MG63 (cell line): ENCODE measurements at regions not wholly inside any gene's neighbourhood (a gene's known extent, or its start where the extent isn't known, plus 50 kb on each side); places are given as distances from the start of the nearest gene placed in this dataset.
A peak's percentile ranks its signal among the peaks of the same experiment; 100 is the strongest.

Experiments
- DNase-seq: peaks from one replicate; pipeline ENCODE4 v3.0.0-alpha.2; 2020
- H3K27me3 ChIP-seq: fragments of 250-450 bp; sonication (Bioruptor Pico); 2 replicates; pipeline ENCODE4 v1.5.1; 2020; ENCODE audit warnings: mild to moderate bottlenecking, moderate library complexity
- H3K36me3 ChIP-seq: fragments of 250-450 bp; sonication (Bioruptor Pico); 2 replicates; pipeline ENCODE4 v1.5.1; 2020; ENCODE audit warnings: mild to moderate bottlenecking, moderate library complexity
- H3K4me3 ChIP-seq: fragments of 250-450 bp; sonication (Bioruptor Pico); 2 replicates; pipeline ENCODE4 v1.5.1; 2020; ENCODE audit warnings: mild to moderate bottlenecking, moderate library complexity
- H3K9me3 ChIP-seq: fragments of 250-450 bp; sonication (Bioruptor Pico); 2 replicates; pipeline ENCODE4 v1.5.1; 2020; ENCODE audit warnings: mild to moderate bottlenecking, moderate library complexity

DNA sequence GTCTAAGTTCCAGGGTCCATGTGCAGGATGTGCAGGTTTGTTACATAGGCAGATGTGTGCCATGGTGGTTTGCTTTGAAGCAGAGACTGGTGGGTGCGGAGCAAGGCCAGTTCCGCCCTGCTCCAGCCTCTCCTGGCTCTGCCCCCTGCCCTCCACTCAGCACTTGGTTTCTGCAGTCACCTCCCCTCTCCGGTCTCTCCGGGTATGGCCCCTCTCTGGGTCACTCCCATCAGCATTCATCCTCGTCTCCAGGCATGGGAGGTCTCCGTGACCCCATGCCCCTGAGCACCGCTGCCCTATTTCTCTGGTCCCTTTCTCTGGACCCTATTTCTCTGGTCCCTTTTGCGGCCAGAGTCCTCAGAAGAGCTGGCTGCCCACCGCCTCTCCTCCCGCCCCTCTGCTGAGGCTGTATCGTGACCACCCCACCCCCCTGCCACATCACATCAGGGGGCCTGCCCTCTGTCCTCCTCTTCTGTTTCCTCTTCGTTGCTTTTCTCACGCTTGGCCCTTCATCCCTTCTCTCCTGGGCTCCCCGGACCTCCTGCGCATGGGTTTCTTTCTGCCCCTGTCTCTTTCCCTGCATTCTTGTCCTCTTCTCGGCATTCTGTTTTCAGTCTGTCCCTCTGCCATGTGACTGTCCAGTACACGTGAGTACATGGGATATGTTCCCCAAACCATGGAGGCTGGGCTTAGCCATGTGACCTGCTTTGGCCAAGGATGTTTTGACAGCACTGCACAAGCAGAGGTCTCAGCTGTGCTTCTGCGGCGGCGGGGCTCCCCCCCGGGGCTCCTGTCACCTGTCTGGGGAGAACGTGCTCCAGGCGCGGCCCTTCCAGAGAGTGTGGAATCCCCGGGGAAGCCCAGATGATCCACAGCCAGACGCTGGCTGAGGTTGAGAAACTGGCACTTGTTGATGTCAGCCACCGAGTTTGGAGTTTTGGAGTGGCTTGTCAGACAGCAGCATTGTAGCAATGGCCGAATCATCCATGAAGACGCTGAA lies 54.4 kb upstream of the C1orf174 start:
- Histone ChIP-seq H3K36me3 (no peaks in the 10 kb centered on the region), H3K9me3 (no peaks in the 10 kb centered on the region), H3K4me3 (no peak overlapping the region), H3K27me3 (no peaks in the 10 kb centered on the region)
- DNase-seq = no peak

DNA sequence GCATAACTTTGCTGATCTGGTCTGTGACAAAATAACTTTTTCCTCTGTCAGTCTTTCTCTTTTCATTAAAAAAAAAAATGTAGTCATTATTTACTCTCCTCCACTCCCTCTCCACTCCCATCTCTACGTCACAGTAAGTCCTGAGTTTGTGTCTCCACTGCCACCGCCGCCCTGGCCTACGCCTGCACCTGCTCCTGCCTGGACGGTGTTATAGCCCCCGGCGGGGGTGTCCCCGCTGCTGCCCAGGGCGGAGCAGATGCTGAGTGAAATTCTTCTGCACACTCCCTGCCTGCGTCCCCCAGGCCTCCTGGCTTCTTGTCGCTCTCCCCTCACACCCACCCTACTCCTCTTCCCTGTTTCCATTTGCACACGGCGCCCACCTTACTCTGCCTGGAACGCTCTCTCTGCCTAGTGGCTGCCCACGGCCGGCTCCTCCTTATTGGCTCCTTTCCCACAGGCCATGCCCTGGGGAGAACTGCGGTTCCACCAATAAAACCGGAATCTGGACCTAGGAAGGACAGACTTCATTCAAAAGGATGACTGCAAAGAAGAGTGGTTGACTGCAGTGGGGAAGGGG lies 55.2 kb upstream of the C1orf174 start:
- H3K4me3 ChIP-seq = no peak overlapping the region
- DNase-seq = no peak
- no peaks in the 10 kb centered on the region for H3K9me3 ChIP-seq
- no peaks in the 10 kb centered on the region for H3K36me3 ChIP-seq
- no peaks in the 10 kb centered on the region for H3K27me3 ChIP-seq

DNA sequence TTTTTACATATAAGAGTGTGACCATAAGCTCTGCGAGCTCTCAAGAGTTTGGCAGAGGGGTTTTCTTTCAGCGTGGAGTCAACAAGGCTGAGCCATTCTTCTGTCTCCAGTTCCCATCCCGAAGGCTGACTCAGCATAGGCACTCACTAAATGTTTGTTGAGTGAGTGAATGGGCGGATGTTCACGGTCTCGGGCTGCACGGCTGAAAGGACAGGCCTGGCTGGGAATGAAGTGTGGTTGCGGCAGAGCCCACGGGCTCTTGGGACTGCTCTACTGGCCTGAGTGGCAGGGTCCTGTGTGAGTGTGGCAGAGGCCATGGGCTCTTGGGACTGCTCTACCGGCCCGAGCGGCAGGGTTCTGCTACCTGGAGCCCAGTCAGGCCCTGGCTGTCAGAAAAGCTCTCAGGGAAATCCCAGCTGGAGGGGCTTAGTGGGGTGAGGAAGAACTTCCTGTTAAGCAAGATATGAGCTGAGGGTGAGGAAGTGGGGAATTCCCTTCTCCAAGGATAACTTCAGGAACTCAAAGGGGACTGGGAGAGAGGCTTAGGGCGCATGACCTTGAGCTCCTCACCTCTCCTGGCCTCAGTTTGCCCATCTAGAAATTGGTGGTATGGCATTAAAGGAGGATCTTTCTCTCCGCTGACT lies 56.6 kb upstream of the C1orf174 start:
- H3K4me3 ChIP-seq = no peak overlapping the region
- H3K27me3 ChIP-seq = no peaks in the 10 kb centered on the region
- DNase-seq = peak; percentile 56
- no peaks in the 10 kb centered on the region for H3K9me3 ChIP-seq
- no peaks in the 10 kb centered on the region for H3K36me3 ChIP-seq

DNA sequence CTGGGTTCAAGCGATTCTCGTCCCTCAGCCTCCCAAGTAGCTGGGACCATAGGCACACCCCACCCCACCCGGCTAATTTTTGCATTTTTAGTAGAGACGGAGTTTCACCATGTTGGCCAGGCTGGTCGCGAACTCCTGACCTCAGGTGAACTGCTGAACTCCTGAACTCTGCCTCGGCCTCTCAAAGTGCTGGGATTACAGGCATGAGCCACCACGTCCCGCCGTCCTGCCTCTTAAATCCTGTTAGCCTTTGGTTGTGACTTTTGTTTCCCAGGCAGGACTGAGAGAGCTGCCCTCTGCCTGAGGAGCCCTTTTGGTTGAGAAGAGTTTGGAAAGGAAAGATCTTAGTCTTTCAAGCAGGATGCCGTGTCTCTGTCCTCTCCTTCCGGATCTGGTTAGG lies 59.3 kb upstream of the C1orf174 start:
- no peaks in the 10 kb centered on the region for H3K9me3 ChIP-seq

DNA sequence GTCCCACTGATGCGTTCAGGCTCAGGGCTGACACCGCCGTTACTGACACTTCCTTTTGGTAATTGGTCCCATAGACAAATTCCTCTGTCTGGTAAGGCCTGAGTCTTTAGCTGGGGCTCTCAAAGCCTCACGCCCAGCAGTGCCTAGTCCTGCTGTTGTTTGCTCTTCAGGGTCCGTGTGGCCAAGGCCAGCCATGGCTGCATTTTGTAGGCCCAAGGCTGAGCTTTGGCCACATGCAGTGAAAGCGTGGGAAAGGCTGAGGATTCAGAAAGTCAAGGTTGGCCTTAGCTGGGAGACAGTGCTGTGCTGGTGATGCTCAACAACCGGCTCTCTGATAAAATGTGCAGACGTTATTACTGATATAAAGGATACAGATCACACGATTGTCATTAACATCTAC lies 63.5 kb upstream of the C1orf174 start:
- H3K9me3 ChIP-seq = no peaks in the 10 kb centered on the region
- no peaks in the 10 kb centered on the region for H3K36me3 ChIP-seq
- no peak for DNase-seq
- no peaks in the 10 kb centered on the region for H3K27me3 ChIP-seq
- no peak overlapping the region for H3K4me3 ChIP-seq

More for the DNA sequence above, 59.3 kb upstream of the C1orf174 start:
- no peak for DNase-seq
- Histone ChIP-seq H3K36me3 (no peaks in the 10 kb centered on the region), H3K27me3 (no peaks in the 10 kb centered on the region), H3K4me3 (no peak overlapping the region)

DNA sequence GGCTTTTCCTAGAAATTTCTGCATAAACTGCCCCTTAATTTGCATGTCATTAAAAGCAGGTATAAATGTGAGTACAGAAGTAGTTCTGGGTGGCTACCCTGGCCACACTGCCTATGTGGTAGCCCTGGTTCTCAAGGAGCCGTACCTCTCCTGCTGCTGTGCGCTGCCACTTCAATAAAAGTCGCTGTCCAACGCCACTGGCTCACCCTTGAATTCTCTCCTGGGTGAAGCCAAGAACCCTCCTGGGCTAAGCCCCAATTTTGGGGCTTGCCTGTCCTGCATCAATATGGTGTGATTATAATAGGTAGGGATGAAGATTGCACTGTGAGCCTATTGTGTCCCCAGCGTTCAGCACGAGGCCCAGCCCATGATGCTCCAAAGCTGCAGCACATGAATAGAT lies 65.6 kb upstream of the C1orf174 start:
- no peak for DNase-seq
- Histone ChIP-seq H3K9me3 (no peaks in the 10 kb centered on the region), H3K36me3 (no peaks in the 10 kb centered on the region), H3K27me3 (no peaks in the 10 kb centered on the region), H3K4me3 (no peak overlapping the region)

DNA sequence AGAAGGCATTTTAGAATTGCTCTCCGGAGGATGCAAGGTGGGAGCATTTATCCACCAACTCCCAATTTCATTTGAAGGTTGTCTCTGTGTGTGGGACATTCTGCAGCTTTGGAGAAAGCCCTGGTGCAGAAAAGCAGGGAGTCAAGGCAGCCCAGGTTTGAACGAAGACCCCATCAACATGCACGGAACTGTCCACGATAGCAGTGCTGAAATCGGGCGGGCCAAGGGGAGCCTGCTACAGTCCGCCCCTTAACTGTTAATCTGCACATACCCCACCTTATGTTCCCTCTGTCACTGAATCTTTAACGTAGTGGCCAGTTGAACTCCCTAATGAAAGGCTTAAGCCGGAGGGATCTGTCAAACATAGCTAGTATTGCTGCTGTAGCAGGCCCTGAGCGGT lies 68.8 kb upstream of the C1orf174 start:
- no peak for DNase-seq
- Histone ChIP-seq H3K36me3 (no peaks in the 10 kb centered on the region), H3K4me3 (no peak overlapping the region), H3K9me3 (no peaks in the 10 kb centered on the region), H3K27me3 (no peaks in the 10 kb centered on the region)

DNA sequence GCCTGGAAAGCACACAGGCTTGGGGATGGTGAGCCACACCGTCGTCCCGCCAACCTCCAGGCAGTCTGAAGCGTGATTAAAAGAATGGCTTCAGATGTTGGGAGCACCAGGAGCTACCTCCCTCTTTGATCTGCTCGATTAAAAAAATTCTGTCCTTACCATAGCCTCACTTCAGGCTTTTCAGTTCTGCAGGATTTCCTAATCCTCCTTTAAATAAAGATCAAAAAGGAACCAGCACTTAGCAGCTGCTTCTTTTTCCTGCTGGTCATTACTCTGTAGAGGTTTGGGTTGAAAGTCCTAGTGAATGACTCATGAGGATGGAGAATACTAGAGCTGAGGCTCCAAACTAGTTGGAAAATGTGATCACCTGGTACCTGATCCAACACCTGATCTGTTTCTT lies 71.9 kb upstream of the C1orf174 start:
- H3K4me3 ChIP-seq = no peak overlapping the region
- no peaks in the 10 kb centered on the region for H3K36me3 ChIP-seq
- H3K9me3 ChIP-seq = no peaks in the 10 kb centered on the region
- H3K27me3 ChIP-seq = no peaks in the 10 kb centered on the region
- DNase-seq = no peak

DNA sequence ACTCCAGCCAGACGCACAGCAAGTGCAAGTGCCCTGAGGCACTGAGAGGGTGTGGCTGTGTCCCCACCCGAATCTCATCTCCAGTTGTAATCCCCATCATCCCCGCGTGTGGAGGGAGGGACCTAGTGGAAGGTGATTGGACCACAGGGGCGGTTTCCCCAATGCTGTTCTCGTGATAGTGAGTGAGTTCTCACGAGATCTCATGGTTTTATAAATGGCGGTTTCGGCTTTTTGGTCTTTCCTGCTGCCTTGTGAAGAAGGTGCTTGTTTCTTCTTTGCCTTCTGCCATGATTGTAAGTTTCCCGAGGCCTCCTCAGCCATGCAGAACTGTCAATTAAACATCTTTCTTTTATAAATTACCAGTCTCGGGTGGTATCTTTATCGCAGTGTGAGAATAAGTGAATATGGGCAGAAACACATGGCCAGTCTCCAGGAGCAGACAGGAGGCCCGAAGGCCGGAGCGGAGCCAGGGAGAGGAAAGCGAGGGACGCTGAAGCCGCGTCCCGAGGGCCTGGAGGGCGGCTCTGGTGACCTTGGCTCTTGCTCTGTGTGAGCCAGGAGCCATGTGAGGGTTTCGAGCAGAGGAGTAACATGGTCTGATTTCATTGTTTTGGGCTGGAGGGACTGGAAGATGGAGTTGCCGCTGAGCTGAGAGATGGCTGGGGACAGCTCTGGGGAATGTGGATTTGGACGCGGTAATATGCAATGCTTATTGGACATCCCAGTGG lies 76.0 kb upstream of the C1orf174 start:
- no peak for DNase-seq
- Histone ChIP-seq H3K27me3 (no peaks in the 10 kb centered on the region), H3K36me3 (no peaks in the 10 kb centered on the region), H3K4me3 (no peak overlapping the region), H3K9me3 (no peaks in the 10 kb centered on the region)

DNA sequence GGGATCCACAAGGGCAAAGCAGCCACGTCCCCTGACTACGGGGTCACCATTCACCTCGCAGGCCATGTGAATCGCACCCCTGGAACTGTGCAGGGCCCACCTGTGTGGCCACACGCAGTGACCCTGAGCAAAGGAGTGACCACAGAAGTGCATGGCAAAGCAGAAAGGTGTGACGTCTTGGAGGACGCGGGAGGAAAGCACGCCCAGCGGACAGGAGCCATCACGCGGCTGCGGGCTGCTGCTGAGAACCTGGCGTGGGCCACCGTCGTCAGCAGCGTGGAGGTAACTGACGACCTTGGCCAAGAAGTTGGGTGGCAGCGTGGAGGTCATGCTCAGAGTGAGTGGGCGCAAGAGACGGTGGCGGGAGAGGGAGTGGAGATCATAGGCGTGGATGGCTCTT lies 76.7 kb upstream of the C1orf174 start:
- Histone ChIP-seq H3K4me3 (no peak overlapping the region), H3K9me3 (no peaks in the 10 kb centered on the region), H3K27me3 (no peaks in the 10 kb centered on the region), H3K36me3 (no peaks in the 10 kb centered on the region)
- no peak for DNase-seq

DNA sequence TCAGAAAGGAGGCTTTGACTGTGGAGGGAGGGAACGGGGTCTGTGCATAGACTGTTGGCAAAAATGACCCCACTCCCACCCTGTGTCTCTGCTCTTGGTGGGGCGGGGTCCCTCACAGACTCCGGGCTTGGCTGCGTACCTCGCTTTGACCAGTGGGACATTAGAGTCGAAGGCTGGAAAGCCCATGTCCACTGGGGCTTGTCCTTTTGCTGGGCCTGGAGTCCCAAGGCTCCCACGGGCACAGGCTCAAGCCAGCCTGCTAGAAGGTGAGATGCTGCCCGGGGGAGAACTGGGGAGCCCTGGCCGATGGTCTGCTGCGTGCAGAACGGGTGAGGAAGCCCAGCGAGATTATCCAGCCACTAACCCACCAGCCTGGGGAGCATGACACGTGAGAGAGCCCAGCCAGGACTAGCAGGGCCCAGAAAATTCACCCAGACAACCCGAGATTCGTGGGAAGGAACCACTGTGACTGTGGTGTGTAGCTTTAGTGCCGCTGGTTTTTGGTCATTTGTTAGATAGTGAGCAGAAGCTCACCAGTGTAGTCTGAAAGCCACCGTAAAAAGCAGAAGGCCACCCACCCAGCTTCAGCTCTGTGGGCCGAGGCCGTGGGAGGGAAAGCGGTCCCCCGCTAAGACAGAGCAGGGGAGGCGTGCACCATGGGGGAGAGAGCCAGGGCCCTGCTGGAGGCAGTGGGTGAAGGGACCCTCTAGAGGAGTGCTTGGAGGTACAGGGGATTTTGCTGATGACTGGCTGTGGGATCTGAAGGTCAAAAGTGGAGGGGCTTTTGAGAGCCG lies 78.3 kb upstream of the C1orf174 start:
- H3K36me3 ChIP-seq = no peaks in the 10 kb centered on the region
- H3K9me3 ChIP-seq = no peaks in the 10 kb centered on the region
- H3K4me3 ChIP-seq = no peak overlapping the region
- H3K27me3 ChIP-seq = no peaks in the 10 kb centered on the region
- no peak for DNase-seq

DNA sequence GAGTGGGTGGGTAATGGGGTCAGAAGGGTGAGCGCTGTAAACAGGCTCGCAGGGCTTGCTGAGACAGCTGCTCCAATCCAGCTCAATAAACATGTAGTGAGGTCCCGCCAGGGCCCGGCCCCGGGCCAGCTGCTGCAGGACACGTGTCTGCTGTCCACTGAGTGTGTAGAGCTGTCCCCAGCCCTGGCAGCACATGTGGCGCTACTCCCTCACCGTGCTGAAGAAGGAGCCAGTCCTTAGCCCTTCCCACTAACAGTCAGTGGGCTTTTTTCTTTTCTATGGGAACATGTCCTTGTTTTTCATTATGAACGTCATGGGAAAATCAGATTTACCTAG lies 78.9 kb upstream of the C1orf174 start:
- DNase-seq = no peak
- Histone ChIP-seq H3K27me3 (no peaks in the 10 kb centered on the region), H3K9me3 (no peaks in the 10 kb centered on the region), H3K36me3 (no peaks in the 10 kb centered on the region), H3K4me3 (no peak overlapping the region)

DNA sequence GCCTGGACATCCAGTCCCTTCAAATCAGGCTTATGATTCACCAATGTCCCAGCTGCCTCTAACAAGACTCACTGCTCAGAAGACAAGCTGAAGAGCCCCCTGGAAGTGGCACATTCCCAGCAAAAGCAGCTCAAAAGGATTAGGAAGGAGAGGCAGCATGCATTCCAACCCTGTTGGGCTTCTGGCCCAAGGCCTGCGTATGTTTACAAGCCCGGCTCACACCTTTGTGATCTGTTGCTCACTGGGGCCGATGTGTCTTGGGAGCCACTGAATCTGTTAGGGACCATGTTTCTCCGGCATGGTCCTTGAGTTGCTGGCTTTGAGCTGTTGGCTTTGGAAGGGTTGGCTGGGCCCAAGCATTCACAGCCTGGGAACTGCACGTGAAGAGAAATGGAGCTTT lies 81.2 kb upstream of the C1orf174 start:
- H3K4me3 ChIP-seq = no peak overlapping the region
- H3K9me3 ChIP-seq = no peaks in the 10 kb centered on the region
- no peaks in the 10 kb centered on the region for H3K27me3 ChIP-seq
- no peaks in the 10 kb centered on the region for H3K36me3 ChIP-seq
- no peak for DNase-seq

DNA sequence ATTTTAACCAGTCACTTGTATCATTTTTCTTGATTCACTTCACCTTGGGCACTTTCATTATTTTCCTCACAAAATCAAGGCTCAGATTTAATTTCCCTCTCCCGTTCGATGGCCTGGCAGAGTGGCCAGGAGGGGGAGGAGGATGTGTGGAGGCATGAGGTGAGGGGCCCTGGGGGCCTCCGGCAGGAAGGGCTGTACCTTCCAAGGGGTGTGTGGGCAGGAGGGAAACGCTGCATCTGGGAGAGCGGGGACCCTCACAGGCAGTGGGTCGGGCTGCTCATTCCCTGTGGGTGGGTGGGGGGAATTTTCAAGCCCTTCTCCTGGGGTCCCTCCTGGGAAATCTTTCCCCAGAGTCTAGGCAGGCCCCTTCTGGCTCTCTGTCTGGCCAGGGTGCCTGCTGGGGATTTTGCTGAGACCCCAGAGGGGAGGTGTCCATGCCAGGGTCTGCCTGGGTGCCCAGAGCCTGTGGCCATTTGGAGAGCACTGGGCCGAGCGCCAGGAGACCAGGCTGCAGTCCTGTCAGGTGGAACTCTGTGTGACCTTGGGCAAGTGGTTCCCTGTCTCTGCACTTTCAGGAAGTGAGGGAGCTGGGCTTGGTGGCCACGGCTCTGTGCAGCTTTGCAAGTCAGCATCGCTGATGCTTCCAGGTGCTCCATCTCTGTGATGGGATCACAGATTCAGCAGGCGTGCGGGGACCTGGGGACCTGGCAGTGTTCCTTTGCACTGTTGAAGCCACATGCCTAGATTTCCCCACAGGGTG lies 81.9 kb upstream of the C1orf174 start:
- Histone ChIP-seq H3K27me3 (no peaks in the 10 kb centered on the region), H3K9me3 (no peaks in the 10 kb centered on the region), H3K36me3 (no peaks in the 10 kb centered on the region), H3K4me3 (no peak overlapping the region)
- no peak for DNase-seq

DNA sequence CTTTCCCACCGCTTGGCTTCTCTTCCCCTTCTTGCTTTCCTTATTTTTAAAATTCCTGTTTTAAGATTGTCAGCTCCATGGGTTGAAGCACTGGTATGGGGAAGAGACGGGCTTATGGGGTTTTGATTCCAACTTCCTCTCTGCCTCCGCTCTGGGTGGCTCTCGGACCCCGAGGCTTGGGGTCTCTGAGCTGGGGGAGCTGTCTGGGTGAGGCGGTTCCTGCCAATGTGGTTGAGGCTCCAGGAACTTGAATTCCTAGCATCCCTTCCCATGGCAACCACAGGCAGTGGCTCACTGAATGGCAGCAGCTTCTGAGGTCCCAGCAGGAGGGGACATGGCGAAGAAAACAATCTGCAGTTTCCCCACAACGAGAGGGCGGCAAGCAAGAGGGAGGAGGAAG lies 83.1 kb upstream of the C1orf174 start:
- no peak overlapping the region for H3K4me3 ChIP-seq
- no peaks in the 10 kb centered on the region for H3K9me3 ChIP-seq
- no peaks in the 10 kb centered on the region for H3K27me3 ChIP-seq
- DNase-seq = no peak
- no peaks in the 10 kb centered on the region for H3K36me3 ChIP-seq

DNA sequence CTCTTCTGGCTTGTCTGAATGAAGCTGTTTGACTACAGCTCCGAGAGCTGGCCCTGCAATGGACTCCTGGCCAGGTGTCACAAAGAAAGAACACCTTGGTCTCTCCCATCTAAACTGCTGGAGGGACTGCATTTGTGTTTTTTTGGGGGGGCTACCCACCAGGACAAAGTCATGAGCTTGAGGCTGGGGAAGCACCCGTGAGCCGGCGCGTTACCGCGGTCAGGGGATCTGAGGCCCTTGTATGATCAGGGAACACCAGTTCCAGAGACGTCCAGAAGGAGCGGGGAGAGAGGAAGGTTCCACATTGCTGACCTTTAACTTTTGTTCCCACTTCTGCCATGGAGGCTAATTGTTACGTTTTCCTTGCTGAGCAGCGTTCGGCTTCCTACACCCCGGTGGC lies 84.5 kb upstream of the C1orf174 start:
- H3K36me3 ChIP-seq = no peaks in the 10 kb centered on the region
- H3K9me3 ChIP-seq = no peaks in the 10 kb centered on the region
- H3K4me3 ChIP-seq = no peak overlapping the region
- no peaks in the 10 kb centered on the region for H3K27me3 ChIP-seq
- DNase-seq = no peak
